NCI-H526 (cell line): ENCODE measurements at regions not wholly inside any gene's neighbourhood (a gene's known extent, or its start where the extent isn't known, plus 50 kb on each side); places are given as distances from the start of the nearest gene placed in this dataset.
A peak's percentile ranks its signal among the peaks of the same experiment; 100 is the strongest.

Experiments used
- DNase-seq, 2 experiments: peaks; one replicate each; lab custom pipeline; 2025; lab: John Stamatoyannopoulos, UW

DNA sequence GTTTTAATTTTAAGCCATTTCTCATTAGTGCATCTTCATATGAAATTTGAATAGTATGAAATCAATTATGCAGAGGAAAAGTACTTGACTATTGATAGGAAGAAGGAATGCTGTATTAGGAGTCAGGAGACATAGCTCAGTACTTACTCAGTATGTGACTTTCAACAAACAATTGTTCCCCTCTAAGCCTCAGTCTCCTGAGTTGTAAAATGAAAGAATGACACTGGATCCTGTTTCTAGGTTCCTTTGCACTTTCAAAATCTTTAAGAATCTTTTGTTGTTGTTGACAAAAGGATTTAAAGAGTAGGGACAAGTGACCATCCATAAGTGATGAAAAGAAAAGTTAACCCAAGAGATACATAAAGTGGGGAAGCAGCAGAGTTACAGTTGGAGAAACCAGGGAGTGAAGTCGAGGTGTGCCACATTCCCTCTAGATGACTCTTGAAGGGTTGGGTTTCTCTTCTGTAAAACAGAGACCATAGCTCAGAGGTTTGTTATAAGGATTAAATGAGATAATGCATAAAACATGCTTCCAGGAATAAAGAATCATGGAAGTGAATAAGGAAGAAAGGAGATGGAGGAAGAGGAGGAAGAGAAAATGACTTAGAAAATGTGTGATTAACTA is 105.7 kb upstream of the KCNJ15 start:
- DNase-seq, result no peak

DNA sequence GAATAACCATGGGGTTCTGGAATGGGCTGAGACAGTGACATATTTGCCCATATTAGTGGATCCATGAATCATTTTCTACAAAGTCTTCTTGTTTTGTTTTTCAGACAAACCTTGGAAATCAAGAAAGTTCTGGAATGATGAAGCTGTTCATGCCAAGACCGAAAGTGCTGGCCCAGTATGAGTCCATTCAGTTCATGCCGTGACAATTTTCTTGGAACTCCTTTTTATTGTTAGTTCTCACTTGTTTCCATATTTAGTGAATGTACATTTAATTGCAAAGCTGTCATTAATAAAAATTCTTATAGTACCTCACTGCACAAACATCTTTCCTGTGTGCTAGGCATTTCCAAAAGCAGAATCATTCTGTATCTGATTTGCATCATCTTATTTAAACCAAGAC is 100.6 kb upstream of the KCNJ15 start:
- no peak for DNase-seq

DNA sequence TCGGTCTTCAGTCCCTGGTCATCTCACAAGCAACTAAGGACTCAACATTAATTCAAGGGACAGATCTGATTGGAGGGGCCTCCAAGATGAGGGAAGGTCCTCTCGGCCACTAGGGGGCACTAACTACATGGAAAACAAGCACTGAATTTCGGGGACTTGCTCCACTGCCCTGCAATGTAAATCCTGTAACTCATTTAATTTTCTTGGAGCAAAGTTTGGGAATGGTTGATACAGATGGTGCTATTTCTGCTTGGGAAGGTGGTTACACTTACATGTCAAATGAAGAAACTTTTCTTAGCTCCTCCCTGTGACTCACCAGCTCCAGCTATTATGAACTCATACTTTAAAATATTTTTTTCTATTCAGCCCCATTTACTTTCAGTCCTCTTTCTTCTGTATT is 97.4 kb upstream of the KCNJ15 start:
- peak; percentile 55 to 87 for DNase-seq

DNA sequence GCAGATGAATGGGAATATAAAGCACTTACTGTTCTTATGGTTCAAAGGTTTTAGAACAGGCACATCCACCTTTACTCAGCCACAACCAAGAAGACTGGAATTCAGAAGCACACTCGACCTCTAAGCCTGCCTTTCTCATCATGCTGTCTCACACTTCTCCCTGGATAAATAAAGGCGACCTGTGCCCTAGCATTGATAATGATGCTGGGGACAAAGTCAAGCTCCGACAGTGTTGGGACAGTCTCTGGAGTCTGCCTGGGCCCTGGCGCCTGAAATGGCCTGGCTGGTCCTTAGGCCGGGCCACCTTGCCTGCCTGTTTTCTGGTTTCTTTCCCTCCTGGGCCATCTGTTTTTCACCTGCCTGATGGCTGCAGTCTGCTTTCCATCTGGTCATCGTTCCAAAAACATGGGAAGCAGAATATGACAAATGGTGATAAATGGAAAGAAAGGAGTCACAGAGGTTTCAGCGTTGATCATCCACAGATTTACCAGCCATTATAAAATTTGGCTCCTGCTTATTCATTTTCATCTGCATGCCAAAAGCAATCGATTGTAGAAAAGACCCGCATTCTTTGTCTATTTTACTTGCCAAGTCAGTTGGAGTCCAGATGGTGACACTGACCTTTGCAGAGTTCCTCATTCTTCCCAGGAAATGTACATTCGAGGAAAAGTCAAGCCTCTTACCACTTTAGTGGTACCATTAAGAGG is 91.2 kb upstream of the KCNJ15 start:
- no peak for DNase-seq

DNA sequence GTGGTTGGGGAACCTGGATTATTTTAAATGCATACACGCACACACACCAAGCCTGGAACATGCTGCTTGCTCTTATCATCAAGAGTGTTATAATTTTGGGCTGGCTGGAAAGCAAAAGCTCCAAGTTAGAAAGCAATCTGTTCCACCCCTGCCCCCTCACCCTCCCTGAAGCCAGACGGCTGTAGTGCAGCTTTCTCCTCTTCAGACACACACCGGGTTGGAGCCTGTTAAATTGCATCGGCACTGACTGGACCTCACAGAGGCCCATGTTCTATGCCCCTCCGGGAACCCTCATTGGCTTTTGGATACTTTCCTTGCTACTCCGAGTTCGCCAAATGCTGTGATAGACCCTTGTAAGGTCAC is 90.6 kb upstream of the KCNJ15 start:
- no peak for DNase-seq

DNA sequence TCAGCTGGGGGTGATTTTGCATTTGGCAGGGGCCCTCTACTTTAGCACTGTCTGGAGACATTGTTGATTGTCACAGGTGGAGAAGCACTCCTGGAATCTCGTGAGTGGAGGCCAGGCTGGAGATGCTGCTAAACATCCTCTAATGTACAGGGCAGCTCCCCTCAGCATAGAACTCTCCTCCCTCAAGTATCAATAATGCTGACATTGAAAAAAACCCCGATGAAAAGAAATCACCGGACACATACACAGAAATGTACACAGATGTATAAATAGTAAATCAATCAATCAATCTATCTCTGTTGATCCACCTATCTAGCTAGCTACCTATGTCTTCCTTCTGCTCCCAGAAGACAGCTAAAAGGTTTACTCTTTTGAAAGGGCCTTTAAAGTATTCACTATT is 89.4 kb upstream of the KCNJ15 start:
- DNase-seq, result no peak

DNA sequence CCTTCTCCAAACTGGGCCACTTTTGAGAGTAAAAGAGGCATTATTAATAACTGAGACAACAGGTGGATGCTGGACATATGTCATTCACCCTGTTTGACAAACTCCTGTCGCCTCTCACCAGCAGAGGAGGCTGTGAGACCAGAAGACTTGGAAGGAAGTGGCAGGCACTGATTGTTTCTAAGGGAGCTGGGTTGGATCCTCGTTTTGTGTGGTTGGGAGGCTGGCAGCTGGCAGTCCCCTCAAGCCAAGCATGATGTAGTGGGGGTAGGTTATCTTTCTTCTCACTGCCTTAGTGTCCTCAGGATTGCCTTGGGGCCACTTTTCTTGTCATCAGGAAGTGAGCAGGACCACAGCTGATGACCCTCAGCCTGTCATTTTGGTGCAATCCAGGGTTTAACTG is 86.5 kb upstream of the KCNJ15 start:
- DNase-seq, result peak in 1 of 2 experiments; percentile 26

DNA sequence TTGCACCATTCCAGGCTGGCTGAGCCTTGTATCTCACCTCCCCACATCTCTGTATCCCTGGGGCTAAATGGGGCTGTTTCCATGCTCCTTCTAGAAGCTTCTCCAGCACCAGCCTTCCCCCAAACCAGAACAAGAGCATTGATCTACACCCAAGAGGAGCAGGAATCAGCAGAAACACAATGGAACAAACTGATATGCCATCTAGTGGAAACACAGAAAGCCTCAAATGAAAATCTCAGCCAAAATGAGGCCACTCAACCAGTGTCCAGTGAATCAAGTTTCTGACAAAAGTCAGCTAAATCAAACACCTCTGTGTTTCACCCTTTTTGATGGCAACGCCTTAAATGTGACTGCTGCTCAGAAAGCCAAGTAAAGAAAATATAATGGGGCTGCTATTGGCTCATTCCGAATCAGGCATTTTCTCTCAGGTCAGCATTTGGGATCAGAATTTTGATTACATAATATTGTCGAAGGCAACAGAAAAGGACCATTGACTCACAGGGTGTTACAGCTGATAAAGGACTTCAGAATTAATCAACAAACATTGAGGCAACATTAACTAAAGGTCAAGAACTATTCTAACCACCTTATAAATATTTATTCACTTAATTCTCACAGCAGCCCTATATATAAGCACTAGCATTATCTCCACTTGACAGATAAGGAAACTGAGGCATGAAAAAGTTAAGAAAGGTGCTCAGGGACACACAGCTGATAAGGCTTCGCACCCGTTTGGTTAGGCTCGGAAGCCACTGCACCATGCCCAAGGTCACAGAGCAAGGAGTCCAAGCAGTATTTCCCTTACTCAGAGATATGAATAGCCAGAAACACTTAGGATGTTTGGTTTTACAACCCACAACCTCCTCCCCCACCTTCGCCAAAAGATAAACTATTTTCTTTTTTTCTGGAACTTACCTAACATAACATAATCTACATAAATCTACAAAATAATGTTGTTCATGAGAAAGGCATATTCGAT is 85.8 kb upstream of the KCNJ15 start:
- no peak for DNase-seq

DNA sequence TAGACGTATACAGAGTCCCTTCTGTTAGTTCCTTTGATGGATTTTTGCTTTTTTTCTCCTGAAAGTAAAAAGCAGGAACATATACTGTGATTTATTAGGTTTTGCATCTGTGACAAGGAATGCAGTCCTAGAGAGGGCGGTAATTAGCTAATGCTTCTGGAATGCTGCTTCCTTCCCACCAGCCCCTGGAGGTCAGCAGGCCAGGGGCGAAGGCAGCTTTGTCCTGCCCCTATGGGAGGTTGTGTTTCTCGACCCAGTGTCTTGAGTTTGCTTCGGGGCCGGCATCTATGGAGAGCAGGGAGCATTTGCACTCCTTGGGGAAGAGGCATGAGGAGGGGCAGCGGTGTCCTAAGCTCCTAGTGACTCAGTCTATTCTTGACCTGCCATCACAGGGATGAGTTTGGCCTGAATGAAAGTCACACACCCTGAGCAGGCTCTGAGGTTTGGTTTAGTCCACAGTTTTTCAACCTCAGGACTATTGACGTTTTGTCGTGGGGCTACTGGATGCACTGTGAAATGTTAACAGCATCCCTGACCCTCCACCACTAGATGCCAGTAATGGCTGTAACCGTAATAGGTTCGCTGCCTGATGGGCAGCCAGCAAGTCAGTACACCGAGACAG is 85.0 kb upstream of the KCNJ15 start:
- DNase-seq, result peak in 1 of 2 experiments; percentile 2

DNA sequence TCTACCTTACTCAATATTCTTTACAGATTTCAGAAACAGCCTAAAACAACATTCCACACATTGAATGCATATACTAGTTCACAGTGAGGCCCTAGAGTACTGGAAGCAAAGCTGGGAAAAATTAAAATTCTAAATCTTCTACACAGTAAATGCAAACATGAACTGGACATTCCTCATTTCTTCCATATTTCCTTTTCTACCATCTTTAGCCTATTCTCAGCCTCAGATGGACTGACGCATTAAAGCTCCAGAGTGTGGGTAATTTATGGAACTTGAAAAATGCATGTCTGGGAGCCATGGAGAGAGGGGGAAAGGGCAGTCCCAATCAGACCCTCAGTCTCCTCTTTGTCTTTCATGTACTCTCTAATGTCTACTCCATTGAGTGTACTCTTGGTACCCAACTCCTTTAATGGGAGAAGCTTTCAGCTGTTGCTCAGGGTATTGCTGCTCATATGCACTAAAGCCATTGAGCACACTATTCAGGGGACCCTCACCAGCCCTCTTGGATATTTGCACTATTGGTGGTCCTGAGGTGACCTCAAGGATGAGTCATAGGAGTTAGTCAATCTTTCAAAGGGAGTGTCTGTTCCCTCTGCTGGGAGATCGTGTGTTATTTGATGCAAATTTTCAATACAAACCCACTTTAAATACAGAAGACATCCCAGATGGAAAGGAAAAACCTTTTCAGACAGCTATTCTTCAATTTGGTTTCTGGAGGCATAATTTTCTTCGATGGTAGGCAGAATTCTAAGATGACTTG is 83.3 kb upstream of the KCNJ15 start:
- DNase-seq, result no peak

DNA sequence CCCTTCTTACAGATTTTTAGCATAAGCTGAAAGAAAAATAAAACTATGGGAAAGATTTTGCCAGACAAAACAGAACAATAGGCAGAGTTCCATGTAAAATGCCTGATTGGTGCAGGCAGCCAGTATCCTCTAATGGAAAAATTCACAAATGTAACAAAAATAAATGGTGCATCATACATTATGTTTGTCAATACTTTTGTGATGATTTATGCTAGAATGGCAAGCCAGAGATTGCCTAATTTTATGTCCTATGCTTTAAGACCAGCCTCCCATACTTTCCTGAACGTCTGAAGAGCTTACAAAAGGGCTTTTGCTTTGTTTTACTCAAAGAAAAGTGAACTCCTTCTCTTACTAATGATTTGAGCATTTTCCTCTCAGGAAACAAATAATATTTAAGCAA is 81.5 kb upstream of the KCNJ15 start:
- no peak for DNase-seq

DNA sequence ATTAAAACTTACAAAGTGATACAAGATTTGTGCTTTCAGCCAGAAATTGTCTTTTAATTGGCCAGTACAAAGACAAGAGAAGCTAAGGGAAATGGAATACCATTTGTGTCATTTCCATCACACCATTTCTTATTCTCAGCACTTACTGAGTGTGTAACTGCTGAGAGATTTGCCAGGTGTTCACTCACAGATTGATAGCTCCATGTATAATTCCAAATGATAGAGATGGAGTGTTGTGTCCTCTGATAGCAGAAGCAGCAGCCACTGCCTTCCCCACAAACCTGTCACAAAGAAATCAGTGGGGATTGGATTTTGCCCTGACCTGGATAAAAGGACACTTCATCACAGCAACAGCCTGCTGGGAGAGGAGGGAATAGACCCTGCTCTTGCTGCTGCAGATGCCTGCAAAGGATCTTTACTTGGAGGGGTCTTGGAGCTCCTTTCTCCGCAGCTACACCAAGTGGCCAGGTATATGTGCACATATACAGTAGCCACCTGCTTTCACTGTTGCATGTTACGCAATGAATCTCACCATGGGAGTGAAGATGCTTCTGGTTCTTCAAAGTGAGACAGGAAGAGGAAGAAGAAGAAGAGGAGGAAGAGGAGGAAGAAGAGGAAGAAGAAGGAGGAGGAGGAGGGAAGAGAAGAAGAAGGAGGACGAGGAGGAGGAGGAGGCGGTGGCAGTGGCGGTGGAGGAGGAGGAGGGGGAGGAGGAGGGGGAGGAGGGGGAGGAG is 78.7 kb upstream of the KCNJ15 start:
- no peak for DNase-seq

DNA sequence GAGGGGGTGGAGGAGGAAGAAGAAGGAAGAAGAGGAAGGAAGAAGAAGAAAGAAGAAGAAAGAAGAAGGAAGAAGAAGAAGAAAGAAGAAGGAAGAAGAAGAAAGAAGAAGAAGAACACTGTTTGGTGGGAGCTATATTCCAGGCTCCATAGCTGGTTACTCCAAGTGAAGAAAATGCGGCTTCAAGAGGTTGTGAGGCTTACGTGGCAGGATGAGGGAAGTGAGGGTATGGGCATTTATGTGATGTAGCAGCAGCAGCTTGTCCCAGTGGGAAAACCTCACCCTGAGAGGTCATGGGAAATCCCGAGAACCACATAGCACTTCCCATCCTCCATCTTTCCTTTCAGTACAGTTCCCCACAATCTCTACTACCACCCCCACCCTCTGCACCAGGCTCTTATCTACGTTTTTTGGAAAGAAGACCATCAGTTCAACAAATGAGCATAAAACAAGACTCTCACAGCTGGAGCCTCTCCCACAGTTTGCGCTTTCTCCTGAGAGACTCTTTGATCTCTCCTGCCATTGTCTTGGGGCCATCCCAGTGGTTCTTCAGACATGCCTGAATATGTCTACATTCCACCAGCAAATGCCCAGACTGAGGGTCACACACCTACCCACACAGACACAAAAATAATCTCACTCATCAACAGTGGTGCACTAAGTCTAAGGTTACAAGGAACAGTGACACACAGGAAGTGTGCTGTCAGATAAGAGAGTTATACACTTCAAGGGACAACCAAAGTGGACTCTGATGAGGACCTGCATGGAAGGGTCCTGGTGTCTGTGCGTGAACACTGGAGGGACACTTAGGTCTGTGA is 77.9 kb upstream of the KCNJ15 start:
- no peak for DNase-seq

DNA sequence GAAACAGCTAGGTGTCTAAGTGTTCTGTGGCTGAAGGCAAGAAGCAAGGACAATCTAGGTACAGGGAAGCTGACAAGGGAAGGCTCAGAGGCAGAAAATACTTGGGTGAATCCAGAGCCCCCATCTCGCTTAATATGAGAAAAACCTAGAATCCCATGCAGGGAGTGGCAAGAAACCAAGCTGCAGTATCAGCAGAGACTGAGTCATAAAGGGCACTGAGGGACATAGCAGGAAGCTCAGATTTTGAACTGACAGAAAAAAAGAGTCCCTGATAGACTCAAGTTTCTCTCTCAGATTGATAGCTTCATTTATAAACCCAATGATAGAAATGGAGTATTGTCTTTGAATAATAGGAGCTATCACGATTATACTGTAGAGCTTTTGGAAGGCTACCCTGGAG is 77.3 kb upstream of the KCNJ15 start:
- DNase-seq, result no peak

DNA sequence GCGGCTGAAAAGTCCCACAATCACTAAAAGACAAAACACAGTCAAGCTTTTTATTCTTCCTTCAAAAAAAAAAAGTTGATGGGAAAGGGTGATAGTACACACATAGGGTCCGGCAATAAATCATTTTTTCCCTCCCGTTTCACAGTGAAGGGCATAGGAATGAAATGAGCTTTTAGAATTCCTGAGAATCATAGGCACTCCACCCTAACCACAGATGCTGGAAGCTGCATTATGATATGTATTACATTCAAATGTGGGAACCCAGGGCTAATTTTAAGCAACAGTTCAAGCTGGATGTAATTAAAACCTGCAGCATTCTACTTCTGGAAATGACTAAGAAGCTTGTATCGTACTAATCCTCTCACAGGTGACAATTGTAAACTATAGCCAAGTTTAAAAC is 75.7 kb upstream of the KCNJ15 start:
- DNase-seq, result peak; percentile 8 to 41

DNA sequence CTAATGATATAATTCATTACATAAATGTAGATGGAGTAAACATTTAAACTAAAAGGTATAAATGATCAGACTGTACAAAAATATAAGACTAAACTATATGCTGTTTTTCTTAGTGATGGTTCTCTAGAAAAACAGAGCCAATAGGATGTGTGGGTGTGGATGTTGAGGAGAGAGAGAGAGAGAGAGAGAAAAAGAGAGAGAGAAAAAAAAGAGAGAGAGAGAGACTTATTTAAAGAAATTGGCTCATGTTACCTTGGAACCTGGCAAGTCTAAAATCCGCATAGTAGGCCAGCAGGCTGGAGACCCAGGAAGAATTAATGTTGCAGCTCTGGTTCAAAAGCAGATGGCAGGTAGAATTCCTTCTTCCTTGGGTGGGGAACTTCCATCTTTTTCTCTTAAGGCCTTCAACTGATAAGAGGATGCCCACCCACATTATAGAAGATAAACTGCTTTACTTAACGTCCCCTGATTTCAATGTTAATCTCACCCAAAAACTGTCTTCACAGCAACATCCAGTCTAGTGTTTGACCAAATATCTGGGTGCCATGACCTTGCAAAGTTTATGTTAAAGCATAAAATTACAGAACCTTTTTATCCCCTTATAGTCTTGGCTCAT is 74.3 kb upstream of the KCNJ15 start:
- DNase-seq, result no peak

DNA sequence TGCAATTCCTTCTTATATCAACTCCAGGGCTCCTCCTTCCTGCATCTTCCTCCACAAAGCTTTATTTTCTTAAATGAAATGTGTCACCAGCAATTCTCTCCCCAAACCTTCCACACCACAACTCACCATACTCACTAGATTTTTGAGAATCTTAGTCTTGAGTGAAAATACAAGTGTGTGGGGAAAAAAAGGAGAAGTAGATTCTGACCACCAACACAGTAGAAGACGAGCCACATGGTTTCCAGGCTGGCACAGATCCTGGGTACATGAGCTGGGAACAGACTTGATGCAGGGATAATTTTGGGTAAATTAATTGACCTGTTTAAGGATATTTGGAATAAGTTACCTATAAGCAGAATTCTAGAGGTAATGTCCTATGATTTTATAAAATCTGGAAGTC is 72.8 kb upstream of the KCNJ15 start:
- DNase-seq, result no peak

DNA sequence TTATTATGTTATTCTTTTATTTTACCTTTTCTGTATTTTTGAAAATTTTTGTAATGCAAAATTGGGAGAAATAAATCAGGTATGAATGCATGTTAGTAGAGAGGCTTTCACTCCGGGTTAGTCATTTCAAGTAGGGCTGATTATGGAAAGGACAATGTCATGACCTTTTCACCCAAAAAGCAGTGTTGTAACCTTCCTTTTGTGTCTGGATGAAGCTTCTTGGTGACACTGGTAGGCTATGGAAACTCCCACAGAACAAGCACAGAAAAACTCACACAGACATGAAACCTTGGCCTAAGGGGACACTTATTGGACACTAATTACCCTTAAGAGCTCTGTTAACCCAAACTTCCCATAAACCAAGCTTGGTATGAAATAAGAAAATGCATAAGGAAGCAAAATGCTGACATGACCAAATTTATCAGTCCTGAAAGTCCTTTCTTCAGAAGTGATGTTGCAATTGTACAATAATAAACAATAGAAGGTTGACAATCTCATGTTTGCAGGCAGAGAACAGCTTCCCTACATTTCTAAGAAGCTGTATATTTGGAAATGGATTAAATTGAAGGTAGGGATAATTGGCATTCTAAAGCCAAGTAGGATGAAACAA is 70.0 kb upstream of the KCNJ15 start:
- no peak for DNase-seq

DNA sequence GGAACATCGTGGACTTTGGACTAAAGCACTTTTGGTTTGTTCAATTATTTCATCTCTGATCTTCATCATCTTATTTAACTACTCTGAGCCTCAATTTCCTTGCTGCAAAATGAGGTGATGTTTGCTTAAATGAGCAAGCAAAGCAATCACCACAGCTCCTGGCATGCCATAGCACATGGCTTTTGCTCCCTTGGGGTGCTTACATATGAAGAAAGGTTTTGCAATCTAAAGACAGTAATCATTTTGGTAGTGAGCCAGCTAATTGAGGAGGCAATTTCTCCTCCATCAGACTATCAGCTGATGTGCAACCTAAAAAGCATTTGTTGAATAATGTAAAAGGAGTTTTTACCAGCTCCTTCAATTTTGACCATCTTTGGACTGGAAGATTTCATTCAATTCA is 68.8 kb upstream of the KCNJ15 start:
- no peak for DNase-seq
